HCT116 (cell line): ENCODE measurements at regions not wholly inside any gene's neighbourhood (a gene's known extent, or its start where the extent isn't known, plus 50 kb on each side); places are given as distances from the start of the nearest gene placed in this dataset.

ENCODE experiments used
- ATAC-seq: fragments of 200-7000 bp; cut with Tn5 transposase; 2 replicates; pipeline ENCODE4 v1.9.1; 2020; ENCODE audit warnings: mild to moderate bottlenecking, moderate library complexity
- BruUV-seq: library from RNA; stranded (reverse); fragments of 400-500 nt; replicated peaks from 2 replicates; lab custom pipeline; 2021; lab: Mats Ljungman, UMichigan
- CTCF ChIA-PET: fragments of 300-600 bp; sonication (Branson Sonifier 250); formaldehyde crosslinking; loops from one replicate; lab custom pipeline; 2021; ENCODE audit warnings: antibody characterized with exemption; lab: Charles Lee
- POLR2A ChIA-PET: fragments of 300-600, 350-600 bp; sonication (Branson Sonifier 250); formaldehyde crosslinking; loops from one replicate; lab custom pipeline; 2021; ENCODE audit warnings: antibody characterized with exemption; lab: Charles Lee
- RAD21 ChIA-PET, 2 experiments: fragments of 300-600 bp; sonication (Branson Sonifier 250); formaldehyde crosslinking; loops; one replicate each; lab custom pipeline; 2023; ENCODE audit warnings: low total read pairs in 2 of 2; ENCODE audit not compliant: uncharacterized antibody in 2 of 2, unreplicated experiment in 2 of 2, low non-redundant PET in 1 of 2; lab: Charles Lee
- DNase-seq: peaks from one replicate; pipeline ENCODE4 v3.0.0-alpha.2; 2010; ENCODE audit warnings: low read depth, low spot score
- H2AFZ ChIP-seq: fragments of 200-600 bp; shearing (Covaris generic), sonication (generic); 2 replicates; pipeline ENCODE4 v1.6.1; 2017; ENCODE audit warnings: low read depth, mixed run types, mixed read lengths, antibody characterized with exemption, low read length; ENCODE audit not compliant: poor library complexity, severe bottlenecking
- H3K27ac ChIP-seq: 2 replicates; pipeline ENCODE4 v1.5.1; 2012; ENCODE audit warnings: low read depth, low read length
- H3K27me3 ChIP-seq: fragments of 200-600 bp; sonication (generic); 2 replicates; pipeline ENCODE4 v1.6.1; 2016; ENCODE audit warnings: mixed run types, low read length, mixed read lengths; ENCODE audit not compliant: insufficient read depth
- H3K36me3 ChIP-seq, 2 experiments: fragments of 200-500 bp in 1 of 2; fragments of 200-600 bp in 1 of 2; sonication (Bioruptor generic) in 1 of 2; sonication (generic) in 1 of 2; 2 replicates each; pipeline versions ENCODE4 v1.5.1 to v1.6.1; 2014 to 2016; ENCODE audit warnings: low read length in 2 of 2, inconsistent platforms in 1 of 2, mixed read lengths in 1 of 2, mixed run types in 1 of 2; ENCODE audit not compliant: insufficient read depth in 2 of 2, control insufficient read depth in 1 of 2
- H3K4me1 ChIP-seq, 2 experiments: fragments of 200-600 bp in 1 of 2; sonication (generic) in 1 of 2; 2 replicates each; pipeline versions ENCODE4 v1.5.1 to v1.6.1; 2012 to 2017; ENCODE audit warnings: low read length in 2 of 2, inconsistent platforms in 1 of 2, mild to moderate bottlenecking in 1 of 2, mixed read lengths in 1 of 2, mixed run types in 1 of 2, moderate library complexity in 1 of 2; ENCODE audit not compliant: insufficient read depth in 2 of 2, control insufficient read depth in 1 of 2
- H3K4me2 ChIP-seq: fragments of 200-600 bp; sonication (generic); 2 replicates; pipeline ENCODE4 v1.6.1; 2017; ENCODE audit warnings: mixed run types, low read length, mixed read lengths
- H3K4me3 ChIP-seq, 2 experiments: fragments of 200-600 bp in 1 of 2; sonication (generic) in 1 of 2; replicated peaks in 1 of 2; 2 replicates each; pipeline ENCODE4 v1.5.1; 2011 to 2016; ENCODE audit warnings: low read length in 2 of 2, control low read depth in 1 of 2, low read depth in 1 of 2, mild to moderate bottlenecking in 1 of 2, mixed read lengths in 1 of 2, mixed run types in 1 of 2
- H3K79me2 ChIP-seq: fragments of 200-600 bp; sonication (generic); 2 replicates; pipeline ENCODE4 v1.6.1; 2017; ENCODE audit warnings: mild to moderate bottlenecking, mixed run types, low read length, moderate library complexity, mixed read lengths; ENCODE audit not compliant: insufficient read depth
- H3K9ac ChIP-seq: fragments of 200-600 bp; sonication (generic); 2 replicates; pipeline ENCODE4 v1.6.1; 2016; ENCODE audit warnings: low read length, mixed read lengths
- H3K9me2 ChIP-seq: fragments of 200-600 bp; sonication (generic), shearing (Covaris generic); 2 replicates; pipeline ENCODE4 v1.6.1; 2017; ENCODE audit warnings: mixed run types, mild to moderate bottlenecking, moderate library complexity; ENCODE audit not compliant: insufficient read depth
- H3K9me3 ChIP-seq, 2 experiments: fragments of 200-500 bp in 1 of 2; fragments of 200-600 bp in 1 of 2; sonication (Bioruptor generic) in 1 of 2; sonication (generic) in 1 of 2; 2 replicates each; pipeline ENCODE4 v1.6.1; 2014 to 2017; ENCODE audit warnings: low read length in 2 of 2, mixed read lengths in 2 of 2, inconsistent platforms in 1 of 2, low read depth in 1 of 2, mild to moderate bottlenecking in 1 of 2, mixed run types in 1 of 2, moderate library complexity in 1 of 2; ENCODE audit not compliant: control insufficient read depth in 1 of 2, insufficient read depth in 1 of 2
- H4K20me1 ChIP-seq: fragments of 200-600 bp; sonication (generic), shearing (Covaris generic); 2 replicates; pipeline ENCODE4 v1.6.1; 2017; ENCODE audit warnings: mixed run types, mild to moderate bottlenecking, moderate library complexity; ENCODE audit not compliant: insufficient read depth
- CTCF ChIP-seq, 3 experiments: fragments of 200-600 bp in 1 of 3; sonication (generic) in 1 of 3; IDR thresholded peaks in 2 of 3; conservative IDR thresholded peaks in 1 of 3; 2 replicates each; pipeline ENCODE4 v1.5.1; 2012 to 2017; ENCODE audit warnings: low read depth in 2 of 3, low read length in 2 of 3, antibody characterized with exemption in 1 of 3, borderline replicate concordance in 1 of 3, control low read depth in 1 of 3, mild to moderate bottlenecking in 1 of 3, mixed read lengths in 1 of 3, mixed run types in 1 of 3, moderate library complexity in 1 of 3; ENCODE audit not compliant: insufficient read depth in 1 of 3
- EGR1 ChIP-seq: IDR thresholded peaks from 2 replicates; pipeline ENCODE4 v1.6.1; 2012; ENCODE audit warnings: low read depth
- ELF1 ChIP-seq: IDR thresholded peaks from 2 replicates; pipeline ENCODE4 v1.6.1; 2012; ENCODE audit warnings: low read depth, borderline replicate concordance
- EZH2phosphoT487 ChIP-seq: fragments of 200-600 bp; IDR thresholded peaks from 2 replicates; pipeline ENCODE4 v1.6.1; 2018; ENCODE audit warnings: antibody characterized with exemption, borderline replicate concordance
- FOSL1 ChIP-seq: IDR thresholded peaks from 2 replicates; pipeline ENCODE4 v1.6.1; 2012; ENCODE audit warnings: low read depth
- POLR2A ChIP-seq: IDR thresholded peaks from 2 replicates; pipeline ENCODE4 v1.7.0; 2011; ENCODE audit warnings: borderline replicate concordance; ENCODE audit not compliant: insufficient read depth, insufficient read length; ENCODE audit errors: extremely low read depth
- RAD21 ChIP-seq: IDR thresholded peaks from 2 replicates; pipeline ENCODE4 v1.6.1; 2012; ENCODE audit warnings: low read depth, mild to moderate bottlenecking
- SP1 ChIP-seq: IDR thresholded peaks from 2 replicates; pipeline ENCODE4 v1.6.1; 2012; ENCODE audit warnings: low read depth
- TCF7L2 ChIP-seq: IDR thresholded peaks from 2 replicates; pipeline ENCODE4 v1.7.0; 2011; ENCODE audit warnings: borderline replicate concordance, inconsistent platforms; ENCODE audit not compliant: insufficient read depth, insufficient read length; ENCODE audit errors: extremely low read depth
- YY1 ChIP-seq: IDR thresholded peaks from 2 replicates; pipeline ENCODE4 v1.6.1; 2011; ENCODE audit warnings: low read length, low read depth, moderate library complexity, mild to moderate bottlenecking; ENCODE audit not compliant: insufficient replicate concordance; ENCODE audit errors: extremely low read depth
- ZBTB33 ChIP-seq: IDR thresholded peaks from 2 replicates; pipeline ENCODE4 v1.6.1; 2011; ENCODE audit warnings: mild to moderate bottlenecking, low read length, moderate library complexity; ENCODE audit not compliant: insufficient replicate concordance; ENCODE audit errors: extremely low read depth
- ZNF274 ChIP-seq: fragments of 200-500 bp; sonication (Bioruptor generic); IDR thresholded peaks from 2 replicates; pipeline ENCODE4 v1.6.1; 2014; ENCODE audit warnings: mild to moderate bottlenecking, low read depth, low read length, inconsistent platforms
- intact Hi-C: fragments of 100-400 bp; cut with micrococcal nuclease; formaldehyde crosslinking; loops from 2 replicates; pipeline ENCODE4 v1.10.0; 2022

GRCh38 chr2:200218645-200219044 is 87.8 kb upstream of the SPATS2L start:
- no peaks in the 10 kb centered on the region for H3K79me2 ChIP-seq
- H3K27ac ChIP-seq = no peak overlapping the region
- H3K4me3 ChIP-seq = no peak overlapping the region
- CTCF ChIA-PET = no interaction called here
- no TSS peak for BruUV-seq
- H3K9ac ChIP-seq = no peak overlapping the region
- no peaks in the 10 kb centered on the region for H3K9me2 ChIP-seq
- POLR2A ChIA-PET = no interaction called here
- no peaks in the 10 kb centered on the region for H3K27me3 ChIP-seq
- DNase-seq (no peak), ATAC-seq (peak; percentile 61)
- no peaks in the 10 kb centered on the region for H4K20me1 ChIP-seq
- no peaks in the 10 kb centered on the region for H3K4me1 ChIP-seq
- RAD21 ChIA-PET = no interaction called here
- no peaks in the 10 kb centered on the region for H3K36me3 ChIP-seq
- TF ChIP-seq ELF1 (no peak), POLR2A (no peak), ZBTB33 (no peak)
- TF ChIP-seq, all 23 proteins: peak for 0
- no peaks in the 10 kb centered on the region for H3K9me3 ChIP-seq
- H2AFZ ChIP-seq = no peak overlapping the region
- no peak overlapping the region for H3K4me2 ChIP-seq
- intact Hi-C loops = no loop called here

GRCh38 chr2:200219309-200220113 is 87.0 kb upstream of the SPATS2L start:
- Histone ChIP-seq H3K36me3 (no peaks in the 10 kb centered on the region), H3K9me3 (no peaks in the 10 kb centered on the region), H3K9me2 (no peaks in the 10 kb centered on the region), H3K4me3 (no peak overlapping the region), H3K27ac (no peak overlapping the region), H3K79me2 (no peaks in the 10 kb centered on the region), H2AFZ (peak overlapping the region; percentile 7), H3K27me3 (no peaks in the 10 kb centered on the region), H3K9ac (no peak overlapping the region), H3K4me2 (no peak overlapping the region), H4K20me1 (no peaks in the 10 kb centered on the region), H3K4me1 (no peaks in the 10 kb centered on the region)
- POLR2A ChIA-PET = no interaction called here
- intact Hi-C loops = no loop called here
- RAD21 ChIA-PET = no interaction called here
- no peak for DNase-seq
- CTCF ChIA-PET = no interaction called here
- no peak for ATAC-seq
- BruUV-seq = no TSS peak
- TF ChIP-seq EZH2phosphoT487 (no peak), TCF7L2 (no peak), RAD21 (no peak), SP1 (no peak), FOSL1 (no peak), YY1 (no peak), EGR1 (no peak), ZNF274 (no peak), CTCF (IDR thresholded peaks at IDR 0.05 in 2 of 3, conservative IDR thresholded peaks at IDR 0.05 in 1 of 3; ENCODE audit: borderline replicate concordance in 1 of 3, insufficient read depth in 1 of 3, low read depth in 2 of 3, low read length in 2 of 3) (no peak)
